Sigmoid colon (tissue), 3 donors: ENCODE measurements at regions not wholly inside any gene's neighbourhood (a gene's known extent, or its start where the extent isn't known, plus 50 kb on each side); places are given as distances from the start of the nearest gene placed in this dataset.

Experiments used
- POLR2A ChIP-seq, 2 donors: fragments of 450-650 bp; IDR thresholded peaks; one replicate each; pipeline ENCODE4 v1.6.1; 2016; ENCODE audit warnings: antibody characterized with exemption in 2 of 2, mild to moderate bottlenecking in 2 of 2, moderate library complexity in 2 of 2
- TF ChIP-seq, protein P1 (sequence below), 4 experiments: fragments of 450-650 bp in 3 of 4; fragments of 200-600 bp in 1 of 4; IDR thresholded peaks; one replicate each; pipeline ENCODE4 v1.5.1; 2016 to 2019; ENCODE audit warnings: antibody characterized with exemption in 4 of 4, mild to moderate bottlenecking in 3 of 4, moderate library complexity in 2 of 4

DNA sequence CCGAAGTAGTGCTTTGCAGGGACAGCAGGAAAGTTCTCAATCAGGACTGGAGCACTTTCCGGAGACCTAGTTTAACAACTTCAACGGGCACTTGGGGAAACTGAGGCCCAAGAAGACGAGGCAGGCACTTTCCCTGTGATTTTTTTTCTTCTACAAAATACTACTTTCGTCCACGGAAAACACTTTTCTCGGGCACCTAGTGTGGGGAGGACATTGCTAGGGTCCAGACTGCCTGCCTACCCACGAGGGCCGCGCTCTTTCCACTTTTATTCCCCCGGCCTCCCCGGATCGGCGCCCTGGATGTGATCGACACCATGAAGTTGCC is 125.4 kb upstream of the CXorf66 start:
- TF ChIP-seq, protein P1, sequence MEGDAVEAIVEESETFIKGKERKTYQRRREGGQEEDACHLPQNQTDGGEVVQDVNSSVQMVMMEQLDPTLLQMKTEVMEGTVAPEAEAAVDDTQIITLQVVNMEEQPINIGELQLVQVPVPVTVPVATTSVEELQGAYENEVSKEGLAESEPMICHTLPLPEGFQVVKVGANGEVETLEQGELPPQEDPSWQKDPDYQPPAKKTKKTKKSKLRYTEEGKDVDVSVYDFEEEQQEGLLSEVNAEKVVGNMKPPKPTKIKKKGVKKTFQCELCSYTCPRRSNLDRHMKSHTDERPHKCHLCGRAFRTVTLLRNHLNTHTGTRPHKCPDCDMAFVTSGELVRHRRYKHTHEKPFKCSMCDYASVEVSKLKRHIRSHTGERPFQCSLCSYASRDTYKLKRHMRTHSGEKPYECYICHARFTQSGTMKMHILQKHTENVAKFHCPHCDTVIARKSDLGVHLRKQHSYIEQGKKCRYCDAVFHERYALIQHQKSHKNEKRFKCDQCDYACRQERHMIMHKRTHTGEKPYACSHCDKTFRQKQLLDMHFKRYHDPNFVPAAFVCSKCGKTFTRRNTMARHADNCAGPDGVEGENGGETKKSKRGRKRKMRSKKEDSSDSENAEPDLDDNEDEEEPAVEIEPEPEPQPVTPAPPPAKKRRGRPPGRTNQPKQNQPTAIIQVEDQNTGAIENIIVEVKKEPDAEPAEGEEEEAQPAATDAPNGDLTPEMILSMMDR (IDR thresholded peaks at IDR 0.05) = no peak
- no peak for TF ChIP-seq POLR2A (IDR thresholded peaks at IDR 0.05)
